Prostate gland (tissue), 2 donors: ENCODE measurements at regions not wholly inside any gene's neighbourhood (a gene's known extent, or its start where the extent isn't known, plus 50 kb on each side); places are given as distances from the start of the nearest gene placed in this dataset.
"Not testable (repeated sequence)": the region's sequence is repeated elsewhere in the genome, so short reads cannot be mapped to it uniquely, and the experiment has no call there.

Source experiments
- POLR2AphosphoS5 ChIP-seq: sonication (generic); formaldehyde crosslinking; IDR thresholded peaks from one replicate; pipeline ENCODE4 v1.6.1; 2017; ENCODE audit warnings: antibody characterized with exemption
- TF ChIP-seq, protein P1 (sequence below), 4 experiments: fragments of 200-600 bp in 2 of 4; fragments of 450-650 bp in 2 of 4; sonication (generic) in 2 of 4; IDR thresholded peaks; 1 replicate in 3 of 4; 2 replicates in 1 of 4; pipeline ENCODE4 v1.5.1; 2016 to 2019; ENCODE audit warnings: antibody characterized with exemption in 4 of 4, mild to moderate bottlenecking in 2 of 4, moderate library complexity in 2 of 4

DNA sequence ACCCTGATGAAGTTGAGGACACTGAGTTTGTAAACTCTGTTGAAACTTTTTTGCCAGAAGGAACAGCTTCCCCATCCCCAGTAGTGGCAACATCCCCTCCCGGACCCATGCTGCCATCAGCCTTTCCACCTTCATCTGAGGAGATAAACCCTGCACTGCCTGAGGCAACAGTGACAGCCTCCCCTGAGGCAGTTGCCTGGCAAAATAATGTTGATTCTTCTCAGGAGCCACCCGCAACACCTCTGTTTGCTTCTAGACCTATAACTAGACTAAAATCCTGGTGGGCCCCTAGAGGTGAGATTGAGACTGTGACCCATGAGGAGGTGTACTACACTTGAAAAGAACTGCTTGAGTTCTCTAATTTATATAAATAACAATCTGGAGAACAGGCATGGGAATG is 597.6 kb upstream of the NR3C2 start:
- TF ChIP-seq, protein P1, sequence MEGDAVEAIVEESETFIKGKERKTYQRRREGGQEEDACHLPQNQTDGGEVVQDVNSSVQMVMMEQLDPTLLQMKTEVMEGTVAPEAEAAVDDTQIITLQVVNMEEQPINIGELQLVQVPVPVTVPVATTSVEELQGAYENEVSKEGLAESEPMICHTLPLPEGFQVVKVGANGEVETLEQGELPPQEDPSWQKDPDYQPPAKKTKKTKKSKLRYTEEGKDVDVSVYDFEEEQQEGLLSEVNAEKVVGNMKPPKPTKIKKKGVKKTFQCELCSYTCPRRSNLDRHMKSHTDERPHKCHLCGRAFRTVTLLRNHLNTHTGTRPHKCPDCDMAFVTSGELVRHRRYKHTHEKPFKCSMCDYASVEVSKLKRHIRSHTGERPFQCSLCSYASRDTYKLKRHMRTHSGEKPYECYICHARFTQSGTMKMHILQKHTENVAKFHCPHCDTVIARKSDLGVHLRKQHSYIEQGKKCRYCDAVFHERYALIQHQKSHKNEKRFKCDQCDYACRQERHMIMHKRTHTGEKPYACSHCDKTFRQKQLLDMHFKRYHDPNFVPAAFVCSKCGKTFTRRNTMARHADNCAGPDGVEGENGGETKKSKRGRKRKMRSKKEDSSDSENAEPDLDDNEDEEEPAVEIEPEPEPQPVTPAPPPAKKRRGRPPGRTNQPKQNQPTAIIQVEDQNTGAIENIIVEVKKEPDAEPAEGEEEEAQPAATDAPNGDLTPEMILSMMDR (IDR thresholded peaks at IDR 0.05): not testable (repeated sequence)
- not testable (repeated sequence) for TF ChIP-seq POLR2AphosphoS5
